ENCODE measurements at regions not wholly inside any gene's neighbourhood (a gene's known extent, or its start where the extent isn't known, plus 50 kb on each side); places are given as distances from the start of the nearest gene placed in this dataset.

GRCh38 chr11:133718831-133719230 is 126.5 kb downstream of the SPATA19 start:
- Histone ChIP-seq H3K79me1 (ENCODE audit: low read depth in 1 of 2, low read length in 2 of 2) (no peaks in the 10 kb centered on the region), H3K4me3 (ENCODE audit: insufficient read depth, low read depth, low read length) (no peak overlapping the region), H2BK120ac (ENCODE audit: low read depth, low read length) (no peak overlapping the region), H3K4ac (ENCODE audit: low read depth, low read length) (no peak overlapping the region), H2AK5ac (ENCODE audit: low read depth, low read length) (no peak overlapping the region), H4K5ac (ENCODE audit: low read depth, low read length) (no peak overlapping the region), H2BK20ac (ENCODE audit: low read depth, low read length) (no peak overlapping the region), H3K14ac (replicated peaks; ENCODE audit: low read depth, low read length) (no peak overlapping the region), H3K23ac (ENCODE audit: low read depth, low read length) (no peak overlapping the region), H2BK15ac (ENCODE audit: low read depth, low read length) (no peak overlapping the region), H3K56ac (ENCODE audit: extremely low read depth, insufficient read depth, low read length) (no peak overlapping the region), H4K20me1 (ENCODE audit: insufficient read depth, low read length) (no peaks in the 10 kb centered on the region), H2AFZ (replicated peaks; ENCODE audit: low read length, poor library complexity) (no peak overlapping the region), H4K8ac (ENCODE audit: low read depth in 2 of 2, low read length in 2 of 2) (no peak overlapping the region), H3K4me1 (ENCODE audit: control insufficient read depth, insufficient read depth, low read length) (no peaks in the 10 kb centered on the region), H3K36me3 (ENCODE audit: control insufficient read depth, insufficient read depth, low read length) (no peaks in the 10 kb centered on the region), H4K91ac (ENCODE audit: insufficient read depth, low read depth, low read length) (no peak overlapping the region), H3K9me1 (ENCODE audit: insufficient read depth, low read length) (no peaks in the 10 kb centered on the region), H3K9ac (ENCODE audit: low read depth, low read length) (no peak overlapping the region), H3K9me3 (ENCODE audit: control insufficient read depth, insufficient read depth, low read length) (peaks cover 64% of the 10 kb centered on the region), H2AK9ac (replicated peaks; ENCODE audit: low read depth, low read length, poor library complexity) (no peak overlapping the region), H3K18ac (ENCODE audit: low read depth, low read length) (no peak overlapping the region), H3K27me3 (ENCODE audit: control insufficient read depth, insufficient read depth, low read length) (no peaks in the 10 kb centered on the region), H3K4me2 (ENCODE audit: low read depth, low read length) (no peak overlapping the region), H2BK5ac (ENCODE audit: low read depth, low read length, poor library complexity, severe bottlenecking) (no peak overlapping the region), H3K27ac (ENCODE audit: insufficient read depth, low read length) (no peak overlapping the region)
- in situ Hi-C loops (cut with MboI; ENCODE audit: low sequenced_read_pairs) (no loop called here), dilution Hi-C loops (cut with HindIII; ENCODE audit: low sequenced_read_pairs, unreplicated experiment) (no loop called here), intact Hi-C loops (cut with micrococcal nuclease) (no loop called here)
- CTCF ChIA-PET, result no interaction called here
- no TSS peak for BruUV-seq (replicated peaks)
- WGBS, 2 experiments (ENCODE audit: extremely low coverage in 2 of 2, insufficient read length in 1 of 2), result no CpG with 5 or more reads among the region's 5 CpGs
- no peak for DNase-seq
- no peak for TF ChIP-seq BHLHE40 (IDR thresholded peaks at IDR 0.05; ENCODE audit: low read depth, low read length)
- TF ChIP-seq RFX5 (IDR thresholded peaks at IDR 0.05; ENCODE audit: low read depth, low read length), result no peak
- TF ChIP-seq RAD21 (IDR thresholded peaks at IDR 0.05; ENCODE audit: low read length), result no peak
- TF ChIP-seq MAZ (IDR thresholded peaks at IDR 0.05; ENCODE audit: borderline replicate concordance, low read depth, low read length), result no peak
- no peak for TF ChIP-seq ELK1 (IDR thresholded peaks at IDR 0.05; ENCODE audit: borderline replicate concordance, low read depth, low read length)
- TF ChIP-seq POLR2A (IDR thresholded peaks at IDR 0.05; ENCODE audit: low read depth, low read length), result no peak
- TF ChIP-seq NFE2L2 (IDR thresholded peaks at IDR 0.05; ENCODE audit: low read depth, low read length), result no peak
- TF ChIP-seq CTCF (conservative IDR thresholded peaks at IDR 0.05; ENCODE audit: low read depth, low read length), result no peak
- TF ChIP-seq FOS (IDR thresholded peaks at IDR 0.05; ENCODE audit: low read depth, low read length), result no peak
- TF ChIP-seq MXI1 (IDR thresholded peaks at IDR 0.05; ENCODE audit: borderline replicate concordance, low read depth, low read length), result no peak
- no peak for TF ChIP-seq CHD1 (IDR thresholded peaks at IDR 0.05; ENCODE audit: low read depth, low read length)
- TF ChIP-seq MAFK (IDR thresholded peaks at IDR 0.05; ENCODE audit: low read depth, low read length), result no peak
- TF ChIP-seq USF2 (IDR thresholded peaks at IDR 0.05; ENCODE audit: low read depth, low read length), result no peak
- no peak for TF ChIP-seq SMC3 (IDR thresholded peaks at IDR 0.05; ENCODE audit: low read depth, low read length)
- TF ChIP-seq RCOR1 (IDR thresholded peaks at IDR 0.05; ENCODE audit: insufficient replicate concordance, low read length), result no peak
- no peak for TF ChIP-seq CEBPB (IDR thresholded peaks at IDR 0.05; ENCODE audit: low read depth, low read length)
- no peak for ATAC-seq (ENCODE audit: low read depth)
- POLR2A ChIA-PET (ENCODE audit: unreplicated experiment), result no interaction called here
